Esophagus muscularis mucosa (tissue), 4 donors: ENCODE measurements at regions not wholly inside any gene's neighbourhood (a gene's known extent, or its start where the extent isn't known, plus 50 kb on each side); places are given as distances from the start of the nearest gene placed in this dataset.
"Not testable (repeated sequence)": the region's sequence is repeated elsewhere in the genome, so short reads cannot be mapped to it uniquely, and the experiment has no call there.

Experiments
- DNase-seq: peaks from one replicate; pipeline ENCODE4 v3.0.0-alpha.2; 2017; ENCODE audit errors: extremely low spot score
- H3K27ac ChIP-seq, 4 donors: fragments of 200-600 bp; sonication (generic); replicated peaks in 1 of 4; 1 replicate in 3 of 4; 2 replicates in 1 of 4; pipeline ENCODE4 v1.5.1; 2016 to 2019; ENCODE audit warnings: mild to moderate bottlenecking in 1 of 4
- H3K27me3 ChIP-seq, 4 donors: fragments of 200-600 bp; sonication (generic); one replicate each; pipeline versions ENCODE4 v1.5.1 to v1.6.0; 2016 to 2019
- H3K36me3 ChIP-seq, 4 donors: fragments of 200-600 bp; sonication (generic); one replicate each; pipeline ENCODE4 v1.5.1; 2016 to 2019
- H3K4me1 ChIP-seq, 4 donors: fragments of 200-600 bp; sonication (generic); one replicate each; pipeline ENCODE4 v1.5.1; 2016 to 2019
- H3K4me3 ChIP-seq, 4 donors: fragments of 200-600 bp; sonication (generic); 1 replicate in 2 of 4; 2 replicates in 2 of 4; pipeline ENCODE4 v1.5.1; 2016 to 2019; ENCODE audit warnings: mild to moderate bottlenecking in 4 of 4, moderate library complexity in 1 of 4
- H3K9me3 ChIP-seq, 4 donors: fragments of 200-600 bp; sonication (generic); 1 replicate in 3 of 4; 2 replicates in 1 of 4; pipeline ENCODE4 v1.5.1; 2016 to 2019
- EP300 ChIP-seq: sonication (generic); formaldehyde crosslinking; IDR thresholded peaks from one replicate; pipeline ENCODE4 v1.6.1; 2017; ENCODE audit warnings: antibody characterized with exemption
- POLR2A ChIP-seq: fragments of 450-650 bp; IDR thresholded peaks from one replicate; pipeline ENCODE4 v1.6.1; 2017; ENCODE audit warnings: antibody characterized with exemption, moderate library complexity, mild to moderate bottlenecking, low read depth
- POLR2AphosphoS5 ChIP-seq, 2 donors: sonication (generic); formaldehyde crosslinking; IDR thresholded peaks; one replicate each; pipeline ENCODE4 v1.6.1; 2017; ENCODE audit warnings: antibody characterized with exemption in 2 of 2
- WGBS: methylation state at CpG from one replicate; pipeline ENCODE4 v1.1.5; 2018; 5-methylcytosine and 5-hydroxymethylcytosine counted together
- intact Hi-C: fragments of 100-400 bp; cut with DNase I; formaldehyde crosslinking; loops from one replicate; pipeline ENCODE4 v1.15.1; 2023
- TF ChIP-seq, protein P1 (sequence below), 3 experiments: fragments of 200-600 bp in 2 of 3; fragments of 450-650 bp in 1 of 3; sonication (generic) in 2 of 3; IDR thresholded peaks; one replicate each; pipeline ENCODE4 v1.5.1; 2017 to 2019; ENCODE audit warnings: antibody characterized with exemption in 3 of 3, mild to moderate bottlenecking in 2 of 3, moderate library complexity in 1 of 3

DNA sequence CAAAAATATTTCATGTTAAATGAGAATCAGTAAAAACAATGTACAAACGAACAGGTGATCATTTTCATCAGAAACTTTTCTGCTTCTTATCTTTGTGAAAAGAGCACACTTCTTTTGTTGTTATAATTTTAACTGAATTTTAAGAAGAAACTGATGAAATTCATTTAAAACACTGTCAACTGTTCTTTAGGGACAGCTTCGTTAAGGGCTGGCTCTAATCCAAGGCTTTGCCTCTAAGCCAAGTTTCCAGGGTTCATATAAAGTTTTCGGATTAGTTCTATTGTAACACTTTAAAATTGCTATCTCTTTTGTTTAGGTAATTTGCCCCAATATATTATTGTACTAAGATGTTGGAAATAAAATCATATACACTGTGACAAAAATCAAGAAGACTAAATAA lies 559.2 kb downstream of the TUSC1 start:
- WGBS = 40% methylated on average over 3 of the region's 3 CpGs

DNA sequence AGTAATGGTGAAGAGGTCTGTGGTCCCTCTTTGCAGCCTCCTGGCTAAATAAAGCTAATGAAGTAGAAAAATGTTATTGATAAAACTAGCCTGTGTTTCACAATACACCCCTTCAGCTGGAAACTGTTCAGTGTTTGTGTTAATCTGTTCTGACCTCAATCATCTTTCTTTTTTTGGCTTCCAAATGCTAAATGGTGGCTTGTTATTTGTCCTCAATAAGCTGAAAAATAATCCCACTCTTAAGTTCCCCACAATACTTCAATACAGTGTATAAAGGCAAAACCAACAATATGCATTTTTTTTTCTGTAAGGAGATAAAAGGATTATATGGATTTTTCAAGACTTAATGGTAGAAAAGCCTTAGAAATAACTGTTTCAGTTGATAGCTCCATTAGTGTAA lies 560.5 kb downstream of the TUSC1 start:
- Histone ChIP-seq H3K4me1 (peaks cover 0 to 10% (median 0%) of the 10 kb centered on the region in 4 donors), H3K27ac (no peak overlapping the region), H3K27me3 (no peaks in the 10 kb centered on the region), H3K36me3 (no peaks in the 10 kb centered on the region), H3K9me3 (no peaks in the 10 kb centered on the region), H3K4me3 (no peak overlapping the region)
- TF ChIP-seq POLR2A = no peak
- no peak for DNase-seq
- intact Hi-C loops = no loop called here

More for the DNA sequence above, 559.2 kb downstream of the TUSC1 start:
- no peaks in the 10 kb centered on the region for H3K36me3 ChIP-seq
- H3K27me3 ChIP-seq = no peaks in the 10 kb centered on the region
- H3K4me3 ChIP-seq = no peak overlapping the region
- TF ChIP-seq, protein P1, sequence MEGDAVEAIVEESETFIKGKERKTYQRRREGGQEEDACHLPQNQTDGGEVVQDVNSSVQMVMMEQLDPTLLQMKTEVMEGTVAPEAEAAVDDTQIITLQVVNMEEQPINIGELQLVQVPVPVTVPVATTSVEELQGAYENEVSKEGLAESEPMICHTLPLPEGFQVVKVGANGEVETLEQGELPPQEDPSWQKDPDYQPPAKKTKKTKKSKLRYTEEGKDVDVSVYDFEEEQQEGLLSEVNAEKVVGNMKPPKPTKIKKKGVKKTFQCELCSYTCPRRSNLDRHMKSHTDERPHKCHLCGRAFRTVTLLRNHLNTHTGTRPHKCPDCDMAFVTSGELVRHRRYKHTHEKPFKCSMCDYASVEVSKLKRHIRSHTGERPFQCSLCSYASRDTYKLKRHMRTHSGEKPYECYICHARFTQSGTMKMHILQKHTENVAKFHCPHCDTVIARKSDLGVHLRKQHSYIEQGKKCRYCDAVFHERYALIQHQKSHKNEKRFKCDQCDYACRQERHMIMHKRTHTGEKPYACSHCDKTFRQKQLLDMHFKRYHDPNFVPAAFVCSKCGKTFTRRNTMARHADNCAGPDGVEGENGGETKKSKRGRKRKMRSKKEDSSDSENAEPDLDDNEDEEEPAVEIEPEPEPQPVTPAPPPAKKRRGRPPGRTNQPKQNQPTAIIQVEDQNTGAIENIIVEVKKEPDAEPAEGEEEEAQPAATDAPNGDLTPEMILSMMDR (IDR thresholded peaks at IDR 0.05) = no peak
- TF ChIP-seq EP300 = no peak
- no peak for TF ChIP-seq POLR2A
- no peak for TF ChIP-seq POLR2AphosphoS5 (IDR thresholded peaks at IDR 0.05)
- H3K27ac ChIP-seq = no peak overlapping the region
- no peaks in the 10 kb centered on the region for H3K9me3 ChIP-seq
- no peak for DNase-seq
- intact Hi-C loops = no loop called here
- H3K4me1 ChIP-seq = peaks cover 0 to 10% (median 0%) of the 10 kb centered on the region in 4 donors

DNA sequence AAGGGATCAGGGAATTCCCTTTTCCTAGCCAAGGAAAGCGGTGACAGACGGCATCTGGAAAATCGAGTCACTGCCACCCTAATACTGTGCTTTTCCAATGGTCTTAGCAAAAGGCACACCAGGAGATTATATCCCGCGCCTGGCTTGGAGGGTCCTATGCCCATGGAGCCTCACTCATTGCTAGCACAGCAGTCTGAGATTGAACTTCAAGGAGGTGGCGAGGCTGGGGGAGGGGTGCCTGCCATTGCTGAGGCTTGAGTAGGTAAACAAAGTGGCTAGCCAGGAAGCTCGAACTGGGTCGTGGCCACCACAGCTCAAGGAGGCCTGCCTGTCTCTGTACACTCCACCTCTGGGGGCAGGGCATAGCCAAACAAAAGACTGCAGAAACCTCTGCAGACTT lies 556.5 kb upstream of the IZUMO3 start:
- H3K9me3 ChIP-seq, DNase-seq, H3K4me1 ChIP-seq, H3K27ac ChIP-seq, H3K4me3 ChIP-seq, intact Hi-C loops, H3K36me3 ChIP-seq, H3K27me3 ChIP-seq: not testable (repeated sequence)
- WGBS = 93% methylated on average over 8 of the region's 8 CpGs

DNA sequence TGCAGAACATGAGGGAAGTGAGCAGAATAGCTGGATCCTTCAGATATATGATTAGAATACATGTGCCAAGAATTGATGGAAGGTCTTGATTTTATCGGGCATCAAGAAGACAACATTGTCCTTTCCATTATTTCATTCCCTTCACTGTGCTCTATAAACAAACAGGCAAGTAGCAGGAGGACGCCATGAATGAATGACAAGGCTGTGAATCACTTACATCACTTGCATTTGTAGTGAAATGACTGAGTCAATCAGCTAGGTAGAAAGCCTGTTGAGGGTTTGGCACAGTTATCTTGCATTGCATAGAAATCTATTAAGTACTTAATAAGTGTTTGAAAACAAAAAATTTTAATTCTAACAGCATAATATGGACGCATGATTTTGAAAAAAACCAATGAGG lies 548.8 kb upstream of the IZUMO3 start:
- no peaks in the 10 kb centered on the region for H3K36me3 ChIP-seq
- no peaks in the 10 kb centered on the region for H3K4me1 ChIP-seq
- 88% methylated on average over 3 of the region's 3 CpGs for WGBS
- no peak overlapping the region for H3K4me3 ChIP-seq
- no peak overlapping the region for H3K27ac ChIP-seq
- TF ChIP-seq, protein P1 (IDR thresholded peaks at IDR 0.05) = no peak
- no peak for TF ChIP-seq POLR2A
- no peak for TF ChIP-seq EP300
- no peak for TF ChIP-seq POLR2AphosphoS5 (IDR thresholded peaks at IDR 0.05)
- H3K27me3 ChIP-seq = no peaks in the 10 kb centered on the region
- H3K9me3 ChIP-seq = no peaks in the 10 kb centered on the region
- intact Hi-C loops = no loop called here
- DNase-seq = no peak

DNA sequence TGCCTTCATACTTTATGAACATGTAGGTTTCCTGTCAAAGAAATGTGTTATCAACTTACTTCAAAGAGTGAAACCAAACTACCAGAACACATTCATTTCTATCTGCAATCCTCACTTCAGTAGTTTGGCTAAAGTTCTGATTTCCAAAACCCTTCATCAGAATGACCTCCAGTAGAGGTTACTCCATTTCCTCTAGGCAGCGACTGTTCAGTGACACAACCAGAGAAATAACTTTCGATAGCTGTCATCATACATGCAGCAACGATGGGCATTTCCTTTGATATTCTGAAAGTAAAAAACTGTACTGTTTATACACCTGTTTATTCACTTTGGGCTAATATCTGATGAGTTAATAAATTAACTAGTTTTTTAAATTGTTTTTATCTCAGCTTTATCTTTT lies 532.5 kb upstream of the IZUMO3 start:
- Histone ChIP-seq H3K4me1 (no peaks in the 10 kb centered on the region), H3K4me3 (no peak overlapping the region), H3K27me3 (no peaks in the 10 kb centered on the region), H3K9me3 (no peaks in the 10 kb centered on the region), H3K36me3 (no peaks in the 10 kb centered on the region), H3K27ac (no peak overlapping the region)
- WGBS = 93% methylated on average over 3 of the region's 3 CpGs
- no peak for TF ChIP-seq EP300
- no peak for TF ChIP-seq POLR2AphosphoS5 (IDR thresholded peaks at IDR 0.05)
- no peak for TF ChIP-seq POLR2A
- TF ChIP-seq, protein P1 (IDR thresholded peaks at IDR 0.05) = no peak
- intact Hi-C loops = no loop called here
- no peak for DNase-seq

DNA sequence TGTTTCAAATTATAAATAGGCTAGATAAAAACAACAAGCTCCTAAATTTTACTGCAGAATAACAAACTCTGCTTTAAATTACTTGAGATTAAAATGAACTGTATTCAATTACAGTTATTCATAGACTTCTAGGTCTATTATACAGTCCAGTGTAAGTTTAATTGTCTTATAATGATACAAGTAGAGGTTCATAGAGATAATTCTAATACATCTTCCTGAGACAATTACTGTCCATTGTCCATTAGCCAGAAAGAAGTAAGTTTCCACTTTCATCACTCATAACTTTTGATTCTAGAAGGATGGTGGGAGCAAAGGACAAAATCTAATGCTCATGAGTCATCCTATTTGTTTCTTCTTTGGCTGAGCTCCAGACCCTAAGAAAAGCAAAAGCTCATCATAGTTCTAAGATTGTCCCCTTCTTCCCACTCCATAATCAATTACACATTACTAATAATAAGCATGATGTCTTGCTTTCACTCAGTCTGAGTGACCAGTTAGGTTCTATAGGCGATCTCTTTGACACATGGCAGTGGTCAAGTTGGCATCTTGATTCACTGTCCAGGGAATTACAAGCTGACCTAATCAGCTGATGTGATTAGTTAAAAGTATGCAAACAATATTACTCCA lies 502.5 kb upstream of the IZUMO3 start:
- H3K27me3 ChIP-seq = no peaks in the 10 kb centered on the region
- 78% methylated on average over 1 of the region's 1 CpG for WGBS
- H3K36me3 ChIP-seq = no peaks in the 10 kb centered on the region
- H3K4me3 ChIP-seq = no peak overlapping the region
- intact Hi-C loops = no loop called here
- DNase-seq = no peak
- no peak overlapping the region for H3K27ac ChIP-seq
- H3K4me1 ChIP-seq = no peaks in the 10 kb centered on the region
- no peaks in the 10 kb centered on the region for H3K9me3 ChIP-seq
- TF ChIP-seq POLR2AphosphoS5 (IDR thresholded peaks at IDR 0.05) (no peak), EP300 (no peak), POLR2A (no peak)
- TF ChIP-seq, protein P1 (IDR thresholded peaks at IDR 0.05) = no peak

DNA sequence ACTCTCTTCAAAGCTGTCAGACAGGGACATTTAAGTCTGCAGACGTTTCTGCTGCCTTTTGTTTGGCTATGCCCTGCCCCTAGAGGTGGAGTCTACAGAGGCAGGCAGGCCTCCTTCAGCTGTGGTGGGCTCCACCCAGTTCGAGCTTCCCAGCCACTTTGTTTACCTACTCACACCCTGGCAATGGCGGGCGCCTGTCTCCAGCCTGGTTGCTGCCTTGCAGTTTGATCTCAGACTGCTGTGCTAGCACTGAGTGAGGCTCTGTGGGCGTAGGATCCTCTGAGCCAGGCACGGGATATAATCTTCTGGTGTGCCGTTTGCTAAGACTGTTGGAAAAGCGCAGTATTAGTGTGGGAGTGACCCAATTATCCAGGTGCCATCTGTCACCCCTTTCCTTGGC lies 499.8 kb upstream of the IZUMO3 start:
- H3K4me3 ChIP-seq, H3K27me3 ChIP-seq, H3K27ac ChIP-seq, DNase-seq, H3K9me3 ChIP-seq, H3K4me1 ChIP-seq, intact Hi-C loops, H3K36me3 ChIP-seq: not testable (repeated sequence)
- WGBS = 94% methylated on average over 8 of the region's 8 CpGs
